GM13977 (cell line): ENCODE measurements at regions not wholly inside any gene's neighbourhood (a gene's known extent, or its start where the extent isn't known, plus 50 kb on each side); places are given as distances from the start of the nearest gene placed in this dataset.

Experiments used
- DNase-seq: peaks from one replicate; pipeline ENCODE4 v3.0.0; 2012; ENCODE audit warnings: low spot score
- in situ Hi-C: fragments of 300-500 bp; cut with MboI; formaldehyde crosslinking; loops from one replicate; pipeline ENCODE4 v1.12.0; 2022; ENCODE audit warnings: low sequenced_read_pairs, low pct_unique_long_range_greater_than_20kb, mixed read lengths, inconsistent platforms; ENCODE audit not compliant: unreplicated experiment
- TF ChIP-seq, protein P1 (sequence below): IDR thresholded peaks from 2 replicates; pipeline ENCODE4 v1.5.1; 2012; ENCODE audit warnings: mild to moderate bottlenecking, control low read depth; ENCODE audit not compliant: insufficient read depth; ENCODE audit errors: extremely low read depth, missing control alignments

DNA sequence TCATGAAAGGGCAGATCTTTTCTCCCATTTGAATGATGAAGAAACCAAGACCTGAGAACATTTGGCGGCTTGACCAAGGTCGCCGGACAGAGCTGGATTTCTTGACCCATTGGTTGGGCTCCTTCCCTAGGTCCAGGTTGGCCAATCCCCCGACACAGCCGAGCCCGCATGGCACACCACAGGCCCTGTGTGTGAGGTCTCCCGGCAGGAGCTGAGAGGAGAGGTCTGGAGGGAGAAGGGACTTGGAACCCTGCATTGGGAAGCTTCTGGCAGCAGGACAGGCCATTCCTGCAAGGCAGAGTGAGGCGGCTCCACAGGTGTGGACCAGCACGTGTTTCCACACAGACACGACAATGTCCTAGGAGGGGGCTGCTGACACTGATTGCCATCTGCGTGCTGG lies 98.6 kb upstream of the THY1 start:
- TF ChIP-seq, protein P1, sequence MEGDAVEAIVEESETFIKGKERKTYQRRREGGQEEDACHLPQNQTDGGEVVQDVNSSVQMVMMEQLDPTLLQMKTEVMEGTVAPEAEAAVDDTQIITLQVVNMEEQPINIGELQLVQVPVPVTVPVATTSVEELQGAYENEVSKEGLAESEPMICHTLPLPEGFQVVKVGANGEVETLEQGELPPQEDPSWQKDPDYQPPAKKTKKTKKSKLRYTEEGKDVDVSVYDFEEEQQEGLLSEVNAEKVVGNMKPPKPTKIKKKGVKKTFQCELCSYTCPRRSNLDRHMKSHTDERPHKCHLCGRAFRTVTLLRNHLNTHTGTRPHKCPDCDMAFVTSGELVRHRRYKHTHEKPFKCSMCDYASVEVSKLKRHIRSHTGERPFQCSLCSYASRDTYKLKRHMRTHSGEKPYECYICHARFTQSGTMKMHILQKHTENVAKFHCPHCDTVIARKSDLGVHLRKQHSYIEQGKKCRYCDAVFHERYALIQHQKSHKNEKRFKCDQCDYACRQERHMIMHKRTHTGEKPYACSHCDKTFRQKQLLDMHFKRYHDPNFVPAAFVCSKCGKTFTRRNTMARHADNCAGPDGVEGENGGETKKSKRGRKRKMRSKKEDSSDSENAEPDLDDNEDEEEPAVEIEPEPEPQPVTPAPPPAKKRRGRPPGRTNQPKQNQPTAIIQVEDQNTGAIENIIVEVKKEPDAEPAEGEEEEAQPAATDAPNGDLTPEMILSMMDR: no peak
- in situ Hi-C loops: no loop called here
- no peak for DNase-seq

DNA sequence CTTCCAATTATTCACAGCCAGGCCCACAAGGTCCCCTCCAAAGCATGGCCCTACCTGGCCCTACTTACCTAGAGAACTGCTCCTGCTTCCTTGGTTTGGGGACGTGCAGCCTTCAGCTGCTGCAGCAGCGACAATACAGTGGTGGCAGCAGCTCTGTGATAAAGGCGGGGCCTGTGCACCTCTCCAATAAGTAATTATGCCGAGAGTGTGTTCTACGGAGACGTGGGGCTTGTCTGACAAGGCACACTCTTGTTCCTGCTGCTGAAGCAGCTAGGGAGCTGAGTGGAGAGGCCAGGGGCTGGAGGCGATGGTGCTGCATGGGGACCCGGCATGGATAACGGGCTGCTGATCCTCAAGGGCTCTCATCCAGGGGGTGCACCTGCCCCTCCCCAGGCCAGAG lies 98.0 kb upstream of the THY1 start:
- no peak for DNase-seq
- in situ Hi-C loops: no loop called here
- TF ChIP-seq, protein P1: no peak

DNA sequence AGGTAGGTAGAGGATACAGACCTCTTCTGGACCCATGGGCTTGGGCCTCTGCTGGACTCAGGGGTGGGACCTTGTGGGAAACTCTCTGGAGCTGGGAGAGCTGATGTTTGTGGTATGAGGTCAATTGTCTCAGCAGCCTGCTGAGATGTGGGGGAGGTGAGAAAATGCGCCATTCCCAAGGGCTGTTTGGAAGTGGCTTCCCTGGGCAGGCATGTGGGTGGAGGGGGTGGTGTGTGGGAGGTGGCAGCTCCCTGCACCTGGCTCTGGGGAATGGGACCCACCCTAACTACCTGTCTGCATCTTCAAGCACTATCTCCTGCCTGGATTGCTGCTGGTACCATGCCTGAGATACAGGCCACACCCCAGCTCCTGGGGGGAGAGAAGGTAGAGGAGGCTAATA lies 97.4 kb upstream of the THY1 start:
- DNase-seq: no peak
- in situ Hi-C loops: no loop called here
- TF ChIP-seq, protein P1: no peak

DNA sequence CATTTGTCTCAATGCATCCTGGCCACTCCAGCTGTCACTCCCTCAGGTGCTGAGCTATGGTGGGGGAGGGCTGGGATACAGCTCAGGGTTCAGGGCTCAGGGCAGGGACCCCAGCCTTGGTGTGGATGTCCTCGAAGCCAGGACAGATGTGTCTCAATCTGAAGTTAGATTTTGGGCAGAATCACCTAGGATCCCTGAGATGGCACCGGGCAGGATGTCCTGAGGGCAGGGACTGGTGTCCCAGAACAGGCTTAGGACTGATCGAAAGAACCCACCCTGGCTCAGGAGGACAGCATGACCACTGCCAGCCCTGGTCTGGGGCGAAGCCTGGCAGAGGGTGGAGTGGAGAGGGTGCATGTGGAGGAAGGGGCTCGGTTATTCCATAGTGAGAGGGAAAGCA lies 96.8 kb upstream of the THY1 start:
- TF ChIP-seq, protein P1: no peak
- DNase-seq: no peak
- in situ Hi-C loops: no loop called here

DNA sequence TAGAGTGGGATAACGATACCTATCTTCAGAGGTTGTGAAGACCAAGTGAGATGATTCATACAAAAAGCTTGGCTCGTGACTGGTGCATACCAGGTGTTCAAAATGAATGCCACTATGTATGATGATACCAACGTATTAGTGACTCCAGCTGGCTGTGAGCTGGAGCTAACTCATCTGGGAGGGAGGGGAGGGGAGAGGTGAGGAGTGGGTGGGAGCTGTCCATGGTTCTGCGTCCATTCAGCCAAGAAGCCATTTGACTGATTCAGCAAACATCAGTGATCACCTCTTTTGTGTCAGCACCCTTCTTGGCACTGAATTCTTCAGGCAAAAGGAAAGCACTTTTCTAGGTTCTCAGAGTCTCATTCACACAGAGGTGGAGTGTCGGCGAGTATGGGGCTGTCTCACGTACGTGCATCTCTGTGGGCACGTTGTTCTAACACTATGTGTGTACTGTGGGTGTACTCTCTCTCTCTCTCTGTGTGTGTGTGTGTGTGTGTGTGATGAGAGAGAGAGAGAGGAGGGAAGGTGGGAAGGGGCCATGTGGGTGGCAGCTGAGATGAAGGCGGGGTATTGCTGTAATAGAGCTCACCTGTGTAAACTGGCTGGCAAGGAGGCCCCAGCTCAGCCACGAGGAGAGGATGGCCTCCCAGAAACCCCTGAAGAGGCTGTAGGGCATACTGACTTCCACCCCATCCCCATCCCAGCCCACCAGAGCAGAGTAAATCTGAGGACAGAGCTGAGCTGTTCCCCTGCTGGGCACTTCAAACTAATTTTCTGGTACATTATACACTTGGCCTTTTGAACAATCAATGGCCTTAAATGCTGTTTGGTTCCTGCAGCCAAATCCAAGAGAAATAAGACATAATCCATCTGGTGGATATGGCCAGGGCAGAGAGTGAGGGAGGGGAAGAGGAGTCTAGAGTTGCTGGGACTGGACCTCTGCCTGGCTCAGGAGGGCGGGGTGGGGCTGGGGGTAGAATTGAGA lies 96.1 kb upstream of the THY1 start:
- TF ChIP-seq, protein P1: no peak
- no peak for DNase-seq
- in situ Hi-C loops: no loop called here

DNA sequence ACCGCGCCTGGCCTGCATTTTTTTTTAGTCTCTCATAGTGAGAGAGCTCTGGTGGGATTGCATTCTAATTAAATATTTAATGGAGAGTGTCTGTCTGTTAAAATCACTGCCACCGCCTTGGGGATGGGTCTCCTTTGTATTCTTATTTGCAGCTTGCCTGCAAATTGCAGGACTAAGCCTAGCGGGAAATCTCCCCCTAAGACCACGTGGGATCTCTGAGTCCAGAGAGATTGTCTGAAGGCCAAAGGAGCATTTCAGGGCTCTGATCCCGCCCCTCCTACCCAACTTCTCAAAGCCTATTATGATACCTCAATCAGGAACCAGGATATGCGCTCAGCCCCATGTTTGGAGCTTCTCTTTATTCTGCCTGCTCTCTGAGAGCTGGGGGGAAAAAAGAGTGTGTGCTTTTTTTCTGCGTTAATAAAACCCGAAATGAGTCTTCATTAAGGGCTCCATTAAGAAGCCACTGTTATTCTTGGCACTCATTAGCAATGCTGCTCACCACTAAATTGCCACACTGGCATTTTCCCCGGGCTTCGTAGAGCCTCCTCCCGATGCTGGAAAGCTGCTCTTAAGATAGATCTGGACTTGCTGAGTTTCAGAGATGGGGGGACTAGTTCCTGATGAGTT lies 92.9 kb upstream of the THY1 start:
- TF ChIP-seq, protein P1: no peak
- no peak for DNase-seq
- in situ Hi-C loops: no loop called here
